HCT116 (cell line): ENCODE measurements at regions not wholly inside any gene's neighbourhood (a gene's known extent, or its start where the extent isn't known, plus 50 kb on each side); places are given as distances from the start of the nearest gene placed in this dataset.

Source experiments
- ATAC-seq: fragments of 200-7000 bp; cut with Tn5 transposase; 2 replicates; pipeline ENCODE4 v1.9.1; 2020; ENCODE audit warnings: mild to moderate bottlenecking, moderate library complexity
- BruUV-seq: library from RNA; stranded (reverse); fragments of 400-500 nt; replicated peaks from 2 replicates; lab custom pipeline; 2021; lab: Mats Ljungman, UMichigan
- CTCF ChIA-PET: fragments of 300-600 bp; sonication (Branson Sonifier 250); formaldehyde crosslinking; loops from one replicate; lab custom pipeline; 2021; ENCODE audit warnings: antibody characterized with exemption; lab: Charles Lee
- POLR2A ChIA-PET: fragments of 300-600, 350-600 bp; sonication (Branson Sonifier 250); formaldehyde crosslinking; loops from one replicate; lab custom pipeline; 2021; ENCODE audit warnings: antibody characterized with exemption; lab: Charles Lee
- RAD21 ChIA-PET, 2 experiments: fragments of 300-600 bp; sonication (Branson Sonifier 250); formaldehyde crosslinking; loops; one replicate each; lab custom pipeline; 2023; ENCODE audit warnings: low total read pairs in 2 of 2; ENCODE audit not compliant: uncharacterized antibody in 2 of 2, unreplicated experiment in 2 of 2, low non-redundant PET in 1 of 2; lab: Charles Lee
- DNase-seq: peaks from one replicate; pipeline ENCODE4 v3.0.0-alpha.2; 2010; ENCODE audit warnings: low read depth, low spot score
- H2AFZ ChIP-seq: fragments of 200-600 bp; shearing (Covaris generic), sonication (generic); 2 replicates; pipeline ENCODE4 v1.6.1; 2017; ENCODE audit warnings: low read depth, mixed run types, mixed read lengths, antibody characterized with exemption, low read length; ENCODE audit not compliant: poor library complexity, severe bottlenecking
- H3K27ac ChIP-seq: 2 replicates; pipeline ENCODE4 v1.5.1; 2012; ENCODE audit warnings: low read depth, low read length
- H3K27me3 ChIP-seq: fragments of 200-600 bp; sonication (generic); 2 replicates; pipeline ENCODE4 v1.6.1; 2016; ENCODE audit warnings: mixed run types, low read length, mixed read lengths; ENCODE audit not compliant: insufficient read depth
- H3K36me3 ChIP-seq, 2 experiments: fragments of 200-500 bp in 1 of 2; fragments of 200-600 bp in 1 of 2; sonication (Bioruptor generic) in 1 of 2; sonication (generic) in 1 of 2; 2 replicates each; pipeline versions ENCODE4 v1.5.1 to v1.6.1; 2014 to 2016; ENCODE audit warnings: low read length in 2 of 2, inconsistent platforms in 1 of 2, mixed read lengths in 1 of 2, mixed run types in 1 of 2; ENCODE audit not compliant: insufficient read depth in 2 of 2, control insufficient read depth in 1 of 2
- H3K4me1 ChIP-seq, 2 experiments: fragments of 200-600 bp in 1 of 2; sonication (generic) in 1 of 2; 2 replicates each; pipeline versions ENCODE4 v1.5.1 to v1.6.1; 2012 to 2017; ENCODE audit warnings: low read length in 2 of 2, inconsistent platforms in 1 of 2, mild to moderate bottlenecking in 1 of 2, mixed read lengths in 1 of 2, mixed run types in 1 of 2, moderate library complexity in 1 of 2; ENCODE audit not compliant: insufficient read depth in 2 of 2, control insufficient read depth in 1 of 2
- H3K4me2 ChIP-seq: fragments of 200-600 bp; sonication (generic); 2 replicates; pipeline ENCODE4 v1.6.1; 2017; ENCODE audit warnings: mixed run types, low read length, mixed read lengths
- H3K4me3 ChIP-seq, 2 experiments: fragments of 200-600 bp in 1 of 2; sonication (generic) in 1 of 2; replicated peaks in 1 of 2; 2 replicates each; pipeline ENCODE4 v1.5.1; 2011 to 2016; ENCODE audit warnings: low read length in 2 of 2, control low read depth in 1 of 2, low read depth in 1 of 2, mild to moderate bottlenecking in 1 of 2, mixed read lengths in 1 of 2, mixed run types in 1 of 2
- H3K79me2 ChIP-seq: fragments of 200-600 bp; sonication (generic); 2 replicates; pipeline ENCODE4 v1.6.1; 2017; ENCODE audit warnings: mild to moderate bottlenecking, mixed run types, low read length, moderate library complexity, mixed read lengths; ENCODE audit not compliant: insufficient read depth
- H3K9ac ChIP-seq: fragments of 200-600 bp; sonication (generic); 2 replicates; pipeline ENCODE4 v1.6.1; 2016; ENCODE audit warnings: low read length, mixed read lengths
- H3K9me2 ChIP-seq: fragments of 200-600 bp; sonication (generic), shearing (Covaris generic); 2 replicates; pipeline ENCODE4 v1.6.1; 2017; ENCODE audit warnings: mixed run types, mild to moderate bottlenecking, moderate library complexity; ENCODE audit not compliant: insufficient read depth
- H3K9me3 ChIP-seq, 2 experiments: fragments of 200-500 bp in 1 of 2; fragments of 200-600 bp in 1 of 2; sonication (Bioruptor generic) in 1 of 2; sonication (generic) in 1 of 2; 2 replicates each; pipeline ENCODE4 v1.6.1; 2014 to 2017; ENCODE audit warnings: low read length in 2 of 2, mixed read lengths in 2 of 2, inconsistent platforms in 1 of 2, low read depth in 1 of 2, mild to moderate bottlenecking in 1 of 2, mixed run types in 1 of 2, moderate library complexity in 1 of 2; ENCODE audit not compliant: control insufficient read depth in 1 of 2, insufficient read depth in 1 of 2
- H4K20me1 ChIP-seq: fragments of 200-600 bp; sonication (generic), shearing (Covaris generic); 2 replicates; pipeline ENCODE4 v1.6.1; 2017; ENCODE audit warnings: mixed run types, mild to moderate bottlenecking, moderate library complexity; ENCODE audit not compliant: insufficient read depth
- CBX3 ChIP-seq: IDR thresholded peaks from 2 replicates; pipeline ENCODE4 v1.6.1; 2012; ENCODE audit warnings: low read depth
- CEBPB ChIP-seq: IDR thresholded peaks from 2 replicates; pipeline ENCODE4 v1.6.1; 2012; ENCODE audit warnings: low read depth
- EGR1 ChIP-seq: IDR thresholded peaks from 2 replicates; pipeline ENCODE4 v1.6.1; 2012; ENCODE audit warnings: low read depth
- EZH2phosphoT487 ChIP-seq: fragments of 200-600 bp; IDR thresholded peaks from 2 replicates; pipeline ENCODE4 v1.6.1; 2018; ENCODE audit warnings: antibody characterized with exemption, borderline replicate concordance
- FOSL1 ChIP-seq: IDR thresholded peaks from 2 replicates; pipeline ENCODE4 v1.6.1; 2012; ENCODE audit warnings: low read depth
- POLR2A ChIP-seq: IDR thresholded peaks from 2 replicates; pipeline ENCODE4 v1.7.0; 2011; ENCODE audit warnings: borderline replicate concordance; ENCODE audit not compliant: insufficient read depth, insufficient read length; ENCODE audit errors: extremely low read depth
- POLR2AphosphoS5 ChIP-seq: IDR thresholded peaks from 2 replicates; pipeline ENCODE4 v1.6.1; 2011; ENCODE audit warnings: mild to moderate bottlenecking, low read depth, low read length, moderate library complexity
- RAD21 ChIP-seq: IDR thresholded peaks from 2 replicates; pipeline ENCODE4 v1.6.1; 2012; ENCODE audit warnings: low read depth, mild to moderate bottlenecking
- SIN3A ChIP-seq: IDR thresholded peaks from 2 replicates; pipeline ENCODE4 v1.6.1; 2012; ENCODE audit warnings: low read depth
- TCF7L2 ChIP-seq: IDR thresholded peaks from 2 replicates; pipeline ENCODE4 v1.7.0; 2011; ENCODE audit warnings: borderline replicate concordance, inconsistent platforms; ENCODE audit not compliant: insufficient read depth, insufficient read length; ENCODE audit errors: extremely low read depth
- intact Hi-C: fragments of 100-400 bp; cut with micrococcal nuclease; formaldehyde crosslinking; loops from 2 replicates; pipeline ENCODE4 v1.10.0; 2022
- TF ChIP-seq, protein P1 (sequence below): IDR thresholded peaks from 2 replicates; pipeline ENCODE4 v1.6.1; 2012
- TF ChIP-seq, protein P2 (sequence below), 3 experiments: fragments of 200-600 bp in 1 of 3; sonication (generic) in 1 of 3; IDR thresholded peaks in 2 of 3; conservative IDR thresholded peaks in 1 of 3; 2 replicates each; pipeline ENCODE4 v1.5.1; 2012 to 2017; ENCODE audit warnings: low read depth in 2 of 3, low read length in 2 of 3, antibody characterized with exemption in 1 of 3, borderline replicate concordance in 1 of 3, control low read depth in 1 of 3, mild to moderate bottlenecking in 1 of 3, mixed read lengths in 1 of 3, mixed run types in 1 of 3, moderate library complexity in 1 of 3; ENCODE audit not compliant: insufficient read depth in 1 of 3

- peaks cover 36% of the 10 kb centered on the region for H3K27me3 ChIP-seq
- TF ChIP-seq FOSL1: no peak
- no peak for TF ChIP-seq POLR2AphosphoS5
- TF ChIP-seq EZH2phosphoT487: no peak
- TF ChIP-seq SIN3A: no peak
- TF ChIP-seq, protein P1, sequence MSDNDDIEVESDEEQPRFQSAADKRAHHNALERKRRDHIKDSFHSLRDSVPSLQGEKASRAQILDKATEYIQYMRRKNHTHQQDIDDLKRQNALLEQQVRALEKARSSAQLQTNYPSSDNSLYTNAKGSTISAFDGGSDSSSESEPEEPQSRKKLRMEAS: no peak
- TF ChIP-seq EGR1: no peak
- CTCF ChIA-PET: no interaction called here
Measured at GRCh38 chr13:79229761-79230160, 176.3 kb downstream of the RBM26 start.

GRCh38 chr13:79228972-79229371, 177.1 kb downstream of the RBM26 start:
- H3K9ac ChIP-seq: no peak overlapping the region
- no peaks in the 10 kb centered on the region for H3K79me2 ChIP-seq
- no peak for TF ChIP-seq FOSL1
- TF ChIP-seq RAD21: no peak
- TF ChIP-seq POLR2A: no peak
- TF ChIP-seq, protein P2, sequence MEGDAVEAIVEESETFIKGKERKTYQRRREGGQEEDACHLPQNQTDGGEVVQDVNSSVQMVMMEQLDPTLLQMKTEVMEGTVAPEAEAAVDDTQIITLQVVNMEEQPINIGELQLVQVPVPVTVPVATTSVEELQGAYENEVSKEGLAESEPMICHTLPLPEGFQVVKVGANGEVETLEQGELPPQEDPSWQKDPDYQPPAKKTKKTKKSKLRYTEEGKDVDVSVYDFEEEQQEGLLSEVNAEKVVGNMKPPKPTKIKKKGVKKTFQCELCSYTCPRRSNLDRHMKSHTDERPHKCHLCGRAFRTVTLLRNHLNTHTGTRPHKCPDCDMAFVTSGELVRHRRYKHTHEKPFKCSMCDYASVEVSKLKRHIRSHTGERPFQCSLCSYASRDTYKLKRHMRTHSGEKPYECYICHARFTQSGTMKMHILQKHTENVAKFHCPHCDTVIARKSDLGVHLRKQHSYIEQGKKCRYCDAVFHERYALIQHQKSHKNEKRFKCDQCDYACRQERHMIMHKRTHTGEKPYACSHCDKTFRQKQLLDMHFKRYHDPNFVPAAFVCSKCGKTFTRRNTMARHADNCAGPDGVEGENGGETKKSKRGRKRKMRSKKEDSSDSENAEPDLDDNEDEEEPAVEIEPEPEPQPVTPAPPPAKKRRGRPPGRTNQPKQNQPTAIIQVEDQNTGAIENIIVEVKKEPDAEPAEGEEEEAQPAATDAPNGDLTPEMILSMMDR (IDR thresholded peaks at IDR 0.05 in 2 of 3, conservative IDR thresholded peaks at IDR 0.05 in 1 of 3; ENCODE audit: borderline replicate concordance in 1 of 3, insufficient read depth in 1 of 3, low read depth in 2 of 3, low read length in 2 of 3): no peak
- no peak for TF ChIP-seq TCF7L2
- no peak for TF ChIP-seq CEBPB
- TF ChIP-seq CBX3: no peak
- TF ChIP-seq, all 23 proteins: peak for 0
- intact Hi-C loops: no loop called here
- Histone ChIP-seq H3K27me3 (peaks cover 36% of the 10 kb centered on the region), H3K4me1 (no peaks in the 10 kb centered on the region), H3K4me3 (no peak overlapping the region), H3K9me2 (no peaks in the 10 kb centered on the region), H3K4me2 (no peak overlapping the region), H4K20me1 (no peaks in the 10 kb centered on the region), H3K9me3 (no peaks in the 10 kb centered on the region), H3K36me3 (no peaks in the 10 kb centered on the region), H2AFZ (no peak overlapping the region), H3K27ac (no peak overlapping the region)
- ChIA-PET RAD21 (no interaction called here), CTCF (no interaction called here), POLR2A (no interaction called here)
- BruUV-seq: no TSS peak
- DNase-seq: no peak
- no peak for ATAC-seq

More at GRCh38 chr13:79229761-79230160, 176.3 kb downstream of the RBM26 start:
- intact Hi-C loops: no loop called here
- H3K4me3 ChIP-seq: no peak overlapping the region
- H3K4me1 ChIP-seq: no peaks in the 10 kb centered on the region
- ChIA-PET RAD21 (no interaction called here), POLR2A (no interaction called here)
- no peak overlapping the region for H2AFZ ChIP-seq
- H3K9me2 ChIP-seq: no peaks in the 10 kb centered on the region
- no TSS peak for BruUV-seq
- no peak overlapping the region for H3K4me2 ChIP-seq
- no peaks in the 10 kb centered on the region for H3K9me3 ChIP-seq
- no peaks in the 10 kb centered on the region for H3K36me3 ChIP-seq
- H4K20me1 ChIP-seq: no peaks in the 10 kb centered on the region
- H3K9ac ChIP-seq: no peak overlapping the region
- no peak for DNase-seq
- ATAC-seq: no peak
- no peaks in the 10 kb centered on the region for H3K79me2 ChIP-seq
- H3K27ac ChIP-seq: no peak overlapping the region
